ENCODE measurements at regions not wholly inside any gene's neighbourhood (a gene's known extent, or its start where the extent isn't known, plus 50 kb on each side); places are given as distances from the start of the nearest gene placed in this dataset.
A peak's percentile ranks its signal among the peaks of the same experiment; 100 is the strongest.
"Not testable (repeated sequence)": the region's sequence is repeated elsewhere in the genome, so short reads cannot be mapped to it uniquely, and the experiment has no call there.

DNA sequence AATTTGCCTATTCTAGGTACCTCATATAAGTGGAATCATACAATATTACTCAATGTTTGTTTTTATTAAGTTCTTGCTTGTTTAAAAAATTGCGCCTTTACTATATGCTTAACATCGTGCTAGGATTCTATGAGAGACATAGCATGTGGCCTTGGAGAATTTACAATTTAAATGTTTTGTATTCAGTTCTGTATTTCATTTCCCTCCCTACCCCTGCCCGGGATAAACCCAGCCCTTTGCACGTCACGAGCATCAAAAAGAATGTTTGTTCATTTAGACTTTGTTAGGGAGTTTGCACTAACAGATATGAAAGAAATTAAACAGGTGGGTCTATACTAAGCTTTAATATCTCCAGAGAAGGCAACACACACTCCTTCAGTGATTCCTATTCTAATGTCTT, 75.7 kb downstream of the C18orf54 start:
- DNase-seq (ENCODE audit: low spot score) = no peak

DNA sequence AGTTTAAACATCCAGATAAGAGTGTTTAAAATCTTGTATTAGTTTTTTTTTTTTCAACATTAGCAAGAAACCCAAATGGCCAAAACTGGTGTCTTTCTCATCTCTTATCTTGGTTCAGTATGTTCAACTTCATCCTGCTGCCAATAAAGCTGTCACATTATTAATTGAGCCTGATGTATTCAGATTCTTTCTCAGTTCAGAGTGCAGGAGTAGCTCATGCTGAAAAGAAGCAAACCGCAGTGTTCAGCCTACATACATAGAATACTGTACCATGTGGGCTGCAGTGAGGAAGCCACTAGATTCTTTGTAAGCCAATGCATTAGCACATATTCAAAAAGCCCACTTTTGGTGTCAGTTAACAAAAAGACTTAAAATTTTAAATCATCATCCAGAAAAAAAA, 76.2 kb downstream of the C18orf54 start:
- DNase-seq (ENCODE audit: low spot score) = no peak

DNA sequence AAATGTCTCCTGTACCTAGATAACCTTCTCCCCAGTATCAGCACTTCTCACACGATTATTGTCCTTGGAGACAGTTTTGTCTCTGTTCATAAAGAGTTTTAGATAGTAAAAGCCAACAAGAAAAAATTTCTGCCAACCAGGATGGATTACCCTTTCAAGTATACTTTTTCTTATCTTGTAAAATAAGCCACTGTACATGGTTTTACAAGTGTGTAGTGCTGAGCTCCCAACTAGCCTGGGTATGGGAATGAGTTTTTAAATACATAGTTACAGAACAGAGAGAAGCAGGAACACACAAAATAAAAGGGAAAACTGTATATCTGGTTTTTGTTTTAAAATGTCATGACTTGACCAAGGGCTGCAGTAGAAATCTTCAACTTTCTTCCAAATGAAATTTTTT, 76.7 kb downstream of the C18orf54 start:
- DNase-seq (ENCODE audit: low spot score) = no peak

DNA sequence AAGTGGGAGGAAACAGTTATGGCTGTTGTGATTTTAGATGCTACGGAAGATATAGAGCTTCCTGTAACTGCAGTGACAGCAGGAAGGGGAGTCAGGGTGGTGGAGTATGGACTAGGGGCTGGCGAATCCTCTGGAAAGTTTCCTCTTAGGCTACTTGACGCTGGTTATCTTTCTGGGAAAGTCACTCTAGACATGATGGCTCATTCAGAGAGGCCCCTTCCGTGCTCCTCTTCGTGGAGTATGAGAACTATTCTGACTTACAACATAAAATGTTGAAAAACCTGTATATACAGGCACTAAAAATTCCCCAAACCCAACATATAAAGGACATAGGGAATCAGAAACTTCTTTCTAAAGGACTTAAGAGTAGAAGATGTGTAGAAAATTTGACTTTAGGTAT, 78.8 kb downstream of the C18orf54 start:
- no peak for DNase-seq (ENCODE audit: low spot score)

DNA sequence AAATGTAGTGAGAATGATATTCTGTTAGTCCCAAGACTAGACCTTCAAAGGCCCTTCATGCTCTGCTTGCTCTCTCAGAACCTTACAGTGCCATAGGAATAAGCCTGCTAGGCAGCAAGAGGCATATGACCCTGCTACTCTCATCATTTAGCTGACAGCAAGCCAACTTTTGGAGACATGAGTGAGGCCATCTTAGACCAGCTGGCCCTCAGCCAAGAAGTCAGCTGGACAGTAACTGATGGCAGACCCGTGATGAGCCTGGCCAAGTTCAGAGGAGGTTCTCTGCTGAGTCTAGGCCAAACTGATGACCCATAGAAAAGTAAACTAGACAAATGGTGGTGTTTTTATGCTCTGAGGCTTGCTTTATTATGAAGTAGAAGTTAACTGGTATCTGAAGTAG, 82.6 kb downstream of the C18orf54 start:
- DNase-seq (ENCODE audit: low spot score) = no peak

DNA sequence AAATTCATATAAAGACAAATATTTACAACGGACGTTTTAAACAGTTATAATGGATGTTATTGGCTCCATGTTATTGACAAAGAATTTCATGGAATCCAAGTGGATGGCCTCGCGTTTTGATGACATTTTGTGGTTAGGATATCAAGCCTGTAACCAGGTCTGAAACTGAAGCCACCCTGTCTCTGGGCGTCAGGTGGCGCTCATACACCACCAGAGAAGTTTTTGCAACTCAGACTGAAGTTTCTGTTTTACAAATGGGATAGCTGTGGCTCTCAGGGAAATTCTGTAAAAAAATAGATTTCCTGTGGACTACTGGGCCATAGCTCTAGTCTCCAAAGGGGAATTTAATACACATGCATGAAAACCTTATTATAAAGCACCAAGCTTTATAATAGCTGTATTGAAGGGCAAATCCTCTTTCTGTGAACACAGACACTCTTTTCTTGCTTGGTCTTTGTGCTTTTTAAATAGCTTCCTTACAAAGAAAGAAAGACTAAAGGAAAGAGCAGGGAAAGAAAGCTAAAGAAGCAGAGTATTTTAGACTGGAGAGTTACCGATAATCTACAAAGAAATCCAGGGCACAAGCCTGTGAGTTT, 86.7 kb downstream of the C18orf54 start:
- peak; percentile 42 for DNase-seq (ENCODE audit: low spot score)

DNA sequence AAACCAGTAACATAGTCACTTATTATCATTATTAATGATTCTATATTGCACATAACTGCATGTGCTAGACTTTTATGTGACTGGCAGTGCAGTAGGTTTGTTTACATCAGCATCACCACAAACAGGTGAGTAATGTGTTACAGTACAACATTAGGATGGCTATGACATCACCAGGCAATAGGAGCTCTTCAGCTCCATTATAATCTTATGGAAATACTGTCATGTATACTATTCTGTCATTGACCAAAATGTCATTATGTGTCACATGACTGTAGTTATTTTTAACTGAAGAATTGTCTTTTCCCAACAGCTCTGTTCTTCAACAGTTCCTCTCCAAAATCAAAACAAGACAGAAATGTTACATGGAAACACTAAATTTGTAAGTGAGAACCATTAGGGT, 96.3 kb downstream of the C18orf54 start:
- DNase-seq (ENCODE audit: low spot score) = no peak

DNA sequence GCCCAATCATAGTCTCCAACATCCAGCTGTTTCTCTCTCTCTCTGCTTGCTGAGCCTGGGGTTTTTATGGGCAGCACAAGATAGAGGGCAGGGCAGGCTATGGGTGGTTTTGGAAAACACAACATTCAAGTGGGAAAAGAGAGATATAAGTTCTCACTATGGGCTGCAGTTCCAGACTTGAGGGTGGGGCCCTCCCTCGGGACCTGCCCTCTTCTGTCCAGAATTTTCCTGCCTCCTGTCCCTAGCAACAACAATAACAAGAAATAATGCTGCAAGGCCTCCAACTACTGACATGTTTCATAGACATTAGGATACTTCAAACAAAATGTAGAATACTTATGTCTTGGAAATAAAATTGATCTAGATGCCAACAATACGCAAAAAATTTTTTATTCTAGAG, 107.8 kb downstream of the C18orf54 start:
- no peak for DNase-seq (ENCODE audit: low spot score)

DNA sequence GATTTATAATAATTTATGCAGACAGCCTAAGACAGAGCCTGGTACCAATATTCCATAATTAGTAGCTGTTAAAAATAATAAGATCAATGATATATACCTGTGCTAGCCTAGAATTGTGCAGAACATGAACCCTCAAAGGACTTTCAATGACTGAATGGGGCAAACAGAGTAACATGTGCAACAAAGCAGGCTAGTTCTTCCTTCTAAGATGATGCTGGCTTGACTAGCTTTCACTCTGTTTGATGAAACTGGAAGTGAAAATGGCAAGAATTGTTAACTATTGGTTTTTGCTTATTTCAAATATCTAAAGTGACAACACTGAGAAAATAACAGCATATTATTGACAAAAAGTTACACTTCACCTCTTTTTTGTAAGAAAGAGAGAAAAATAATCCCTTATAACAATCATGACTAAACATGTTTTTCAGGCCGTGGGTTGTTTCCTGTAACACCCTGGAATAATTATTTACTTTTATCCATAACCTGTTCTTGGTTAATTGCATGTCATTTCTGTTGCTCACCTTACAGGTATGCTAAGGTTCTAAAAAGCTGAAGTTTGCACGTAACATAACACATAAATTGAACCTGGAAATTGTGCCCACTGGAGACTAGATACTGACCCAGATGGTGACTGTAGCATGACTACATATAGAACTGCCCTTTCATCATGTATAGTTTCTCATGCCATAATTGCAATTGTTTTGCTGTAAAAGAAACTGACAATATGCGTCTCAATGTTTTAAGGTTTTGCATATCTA, 108.7 kb downstream of the C18orf54 start:
- no peak for DNase-seq (ENCODE audit: low spot score)

DNA sequence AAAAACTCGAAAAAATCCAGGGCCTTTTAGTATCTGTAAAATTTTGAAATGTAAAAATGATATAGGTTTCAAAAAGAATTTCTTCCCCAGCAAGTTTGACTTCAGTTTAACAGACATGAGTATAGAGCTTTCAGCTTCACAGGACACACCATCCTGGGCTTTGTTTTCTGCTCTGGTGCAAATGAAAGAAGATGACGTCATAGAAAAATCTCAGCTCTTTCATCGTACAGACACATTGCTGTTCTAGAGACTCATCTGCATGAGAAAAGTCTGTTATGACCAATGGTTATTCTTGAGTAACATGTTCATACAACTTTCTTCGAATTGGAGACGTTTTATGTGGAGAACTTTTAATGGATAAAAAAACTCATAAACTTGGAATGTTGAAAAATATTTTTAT, 111.7 kb upstream of the DYNAP start:
- no peak for DNase-seq (ENCODE audit: low spot score)

DNA sequence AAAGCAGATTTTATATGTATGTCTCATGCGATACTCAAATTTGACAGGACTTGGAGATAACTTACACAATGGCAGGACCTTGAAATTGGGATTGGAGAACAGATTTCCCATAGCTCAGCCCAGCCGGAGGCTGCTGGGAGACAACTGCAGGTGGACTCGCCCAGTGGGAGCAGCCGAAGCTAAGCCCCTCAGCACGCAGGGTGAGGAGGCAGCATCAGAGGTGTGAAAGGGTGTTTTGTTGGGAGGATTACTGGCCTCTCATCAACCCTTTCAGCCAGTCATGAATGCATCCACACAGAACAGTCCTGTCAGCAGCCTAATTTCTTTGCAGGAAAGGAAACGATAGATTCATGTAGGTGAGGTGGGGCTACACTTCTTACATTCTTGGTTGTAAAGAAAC, 110.4 kb upstream of the DYNAP start:
- no peak for DNase-seq (ENCODE audit: low spot score)

DNA sequence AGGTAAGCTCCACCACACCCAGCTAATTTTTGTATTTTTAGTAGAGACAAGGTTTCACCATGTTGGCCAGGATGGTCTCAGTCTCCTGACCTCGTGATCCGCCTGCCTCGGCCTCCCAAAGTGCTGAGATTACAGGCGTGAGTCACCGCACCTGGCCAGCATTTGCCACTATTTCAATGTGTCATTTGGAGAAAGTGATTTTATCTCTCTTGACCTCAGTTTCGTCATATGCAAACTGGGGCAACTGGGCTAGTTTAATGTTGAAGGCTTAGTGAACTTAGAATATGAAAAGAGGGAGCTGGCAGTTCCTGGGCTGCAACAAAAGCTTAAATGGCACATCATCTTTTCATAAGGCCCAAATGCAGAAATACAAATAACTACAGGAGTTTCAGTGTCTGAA, 88.6 kb upstream of the DYNAP start:
- DNase-seq (ENCODE audit: low spot score) = not testable (repeated sequence)

DNA sequence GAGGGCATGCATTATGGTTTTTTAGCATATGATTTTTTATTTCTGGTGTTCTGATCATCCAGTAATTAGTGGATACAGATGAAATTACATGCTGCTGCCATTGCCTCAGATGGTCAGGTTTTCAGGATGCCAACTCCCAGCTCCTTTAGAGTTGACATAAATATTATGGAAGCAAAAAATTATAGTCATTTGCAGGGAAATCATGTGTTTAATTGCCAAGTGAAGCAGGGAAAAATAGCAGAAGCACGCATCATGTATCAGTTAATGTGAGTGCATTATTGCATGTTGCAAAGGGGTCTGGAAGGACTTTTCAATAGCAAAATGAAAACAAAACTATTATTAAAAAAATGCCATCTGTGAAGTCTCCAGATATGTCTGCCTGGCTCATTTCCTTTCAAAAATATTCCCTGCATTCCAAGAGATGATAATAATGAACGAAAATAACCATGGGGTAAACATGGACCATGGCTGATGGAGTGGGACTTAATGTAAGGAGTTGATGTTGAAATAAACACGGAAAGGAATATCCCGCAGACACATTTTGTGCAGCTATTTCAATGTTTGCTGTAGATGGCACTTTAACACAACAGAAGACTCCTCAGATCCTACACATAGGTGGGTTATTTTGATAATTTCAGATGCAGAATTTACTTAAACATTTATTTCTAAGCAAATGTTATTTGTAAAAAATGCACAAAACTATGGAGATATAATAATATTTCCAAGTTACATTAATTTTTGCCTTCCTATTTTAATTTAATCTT, 87.7 kb upstream of the DYNAP start:
- DNase-seq (ENCODE audit: low spot score) = no peak

DNA sequence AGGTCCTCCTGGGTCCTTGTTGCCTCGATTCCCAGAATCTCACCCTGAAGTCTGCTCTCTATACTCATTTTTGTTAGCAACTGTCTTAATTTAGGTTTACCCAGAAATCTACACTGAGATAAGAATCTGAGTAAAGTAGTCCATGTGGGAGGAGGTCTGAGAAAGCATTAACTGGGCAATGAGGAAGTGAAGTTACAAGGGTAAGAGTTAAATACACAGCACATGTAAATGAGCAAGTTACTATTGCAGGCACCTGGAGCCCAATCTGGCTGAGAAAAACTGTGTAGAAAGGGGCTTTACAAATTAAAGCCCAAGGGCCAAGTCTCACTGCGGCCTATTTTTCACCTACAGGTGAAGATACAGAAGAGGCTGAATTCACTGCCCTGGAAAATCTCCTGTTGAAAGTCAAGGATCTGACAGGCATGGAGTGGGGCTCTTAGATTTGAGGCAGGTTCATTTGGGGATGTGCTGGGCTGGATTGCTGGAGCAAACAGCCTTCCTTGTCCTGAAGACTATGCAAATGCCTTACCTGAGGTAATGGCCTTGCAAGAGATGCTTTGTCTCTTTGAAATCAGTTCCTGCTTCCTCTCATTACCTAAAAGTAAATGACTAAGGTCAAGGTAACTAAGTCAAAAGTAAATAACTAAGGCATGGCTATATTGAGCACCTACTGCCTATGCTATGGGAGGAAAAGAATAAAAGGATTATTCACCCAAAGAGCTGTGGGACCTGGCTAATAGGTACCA, 84.4 kb upstream of the DYNAP start:
- DNase-seq (ENCODE audit: low spot score) = no peak

DNA sequence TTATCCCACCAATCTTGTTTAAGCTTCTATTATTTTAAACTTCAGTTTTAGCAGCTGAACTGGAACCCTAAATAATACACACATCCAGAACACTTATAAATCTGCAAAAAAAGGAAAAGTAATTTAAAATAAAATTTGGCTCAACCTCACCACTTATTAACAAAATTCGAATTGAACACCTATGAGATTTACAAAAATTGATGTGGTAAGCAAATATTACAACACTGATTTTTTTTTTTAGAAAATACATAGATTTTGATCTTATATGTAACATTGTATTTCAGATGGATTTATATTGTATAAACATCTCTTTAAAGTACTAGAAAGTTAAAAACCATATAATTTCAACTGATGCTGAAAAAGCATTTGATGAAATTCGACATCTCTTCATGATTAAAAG, 81.3 kb upstream of the DYNAP start:
- DNase-seq (ENCODE audit: low spot score) = no peak

DNA sequence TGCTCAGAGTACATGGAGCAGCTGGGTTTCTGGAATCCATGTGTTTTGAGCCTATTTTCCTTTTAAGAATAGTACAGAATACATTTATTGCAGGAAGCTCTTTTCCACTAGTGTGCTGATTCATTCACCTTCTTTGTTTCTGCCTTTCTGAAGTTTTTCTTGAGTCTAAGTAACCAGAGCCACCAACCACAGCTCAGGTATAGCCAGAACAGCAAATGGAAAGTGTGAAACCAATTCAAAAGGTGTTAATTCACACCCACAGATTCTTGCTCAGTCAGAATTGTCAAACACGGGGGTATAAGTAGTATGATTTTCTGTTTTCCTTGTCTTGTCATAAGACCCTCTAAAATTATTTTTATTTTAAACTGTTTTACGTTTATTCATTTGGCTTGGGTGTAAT, 75.9 kb upstream of the DYNAP start:
- no peak for DNase-seq (ENCODE audit: low spot score)

DNA sequence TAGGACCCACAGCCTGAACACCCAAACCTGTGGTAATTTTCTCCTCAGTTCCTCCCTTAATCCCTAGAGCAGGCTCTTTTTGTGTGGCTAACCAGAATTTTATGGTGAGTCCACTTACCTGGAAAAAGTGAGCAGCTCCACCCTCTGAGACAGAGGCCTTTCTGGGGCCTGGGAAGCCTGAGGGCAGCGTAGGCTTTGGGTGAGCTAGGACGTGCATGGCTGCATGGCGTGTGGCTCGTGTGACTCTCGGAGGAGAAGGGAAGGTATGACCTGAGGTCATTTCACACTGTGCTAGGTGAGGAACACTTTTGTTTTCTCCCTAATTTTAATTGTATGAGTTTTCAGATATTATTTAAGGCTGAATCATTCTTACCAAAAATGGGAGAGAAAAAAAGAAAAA, 73.5 kb upstream of the DYNAP start:
- no peak for DNase-seq (ENCODE audit: low spot score)

DNA sequence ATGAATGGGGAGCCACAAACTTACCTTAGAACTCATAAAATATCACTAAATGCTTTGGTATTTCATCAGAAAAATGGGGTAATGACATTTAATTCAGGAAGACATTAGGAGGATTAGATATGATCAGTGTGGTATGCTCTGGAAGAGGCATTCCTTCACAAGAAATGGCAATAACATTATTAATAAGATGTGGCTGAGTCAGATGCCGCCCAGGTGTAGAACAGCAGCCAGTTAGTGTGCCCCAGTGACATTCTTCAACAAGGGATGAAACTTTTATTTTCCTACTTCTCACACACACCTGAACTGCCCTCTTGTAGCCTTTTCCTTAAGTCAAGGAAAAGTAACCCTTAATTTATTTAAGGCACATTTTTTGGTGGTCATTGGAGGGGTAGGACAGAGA, 69.2 kb upstream of the DYNAP start:
- no peak for DNase-seq (ENCODE audit: low spot score)

DNA sequence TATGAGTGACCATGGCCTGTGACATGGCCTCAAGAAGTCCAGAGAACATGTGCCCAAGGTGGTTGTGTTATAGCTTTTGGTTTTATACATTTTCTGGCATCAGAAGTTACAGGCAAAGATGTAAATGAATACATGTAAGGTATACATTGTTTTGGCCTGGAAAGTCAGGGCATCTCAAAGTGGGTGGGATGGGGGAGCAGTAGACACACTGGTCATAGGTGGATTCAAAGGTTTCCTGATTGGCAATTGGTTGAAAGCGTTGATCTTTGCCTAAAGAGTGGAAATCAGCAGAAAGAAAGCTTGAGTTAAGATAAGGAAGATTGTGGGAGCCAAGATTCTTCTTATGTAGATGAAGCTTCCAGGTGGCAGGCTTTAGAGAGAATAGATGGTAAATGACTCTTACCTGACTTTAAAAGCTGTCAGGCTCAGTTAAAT, 62.1 kb upstream of the DYNAP start:
- no peak for DNase-seq (ENCODE audit: low spot score)

DNA sequence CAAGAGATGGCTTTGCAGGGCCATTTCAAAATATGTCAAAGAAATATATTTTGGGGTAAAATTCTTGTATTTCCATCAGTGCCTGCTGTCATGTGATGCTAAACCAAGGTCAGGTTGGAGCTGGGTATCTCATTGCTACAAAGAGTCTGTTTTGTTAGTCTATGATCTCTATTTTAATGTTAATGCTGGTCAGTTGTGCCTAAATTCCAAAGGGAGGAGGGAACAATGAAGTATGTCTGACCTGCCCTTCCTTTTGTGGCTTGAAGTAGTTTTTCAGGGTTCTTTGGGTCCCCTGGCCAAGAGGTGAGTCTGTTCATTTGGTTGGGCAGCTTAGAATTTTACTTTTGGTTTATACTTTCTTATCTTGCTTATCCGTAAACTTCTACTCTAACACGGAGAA, 61.6 kb upstream of the DYNAP start:
- DNase-seq (ENCODE audit: low spot score) = no peak

DNA sequence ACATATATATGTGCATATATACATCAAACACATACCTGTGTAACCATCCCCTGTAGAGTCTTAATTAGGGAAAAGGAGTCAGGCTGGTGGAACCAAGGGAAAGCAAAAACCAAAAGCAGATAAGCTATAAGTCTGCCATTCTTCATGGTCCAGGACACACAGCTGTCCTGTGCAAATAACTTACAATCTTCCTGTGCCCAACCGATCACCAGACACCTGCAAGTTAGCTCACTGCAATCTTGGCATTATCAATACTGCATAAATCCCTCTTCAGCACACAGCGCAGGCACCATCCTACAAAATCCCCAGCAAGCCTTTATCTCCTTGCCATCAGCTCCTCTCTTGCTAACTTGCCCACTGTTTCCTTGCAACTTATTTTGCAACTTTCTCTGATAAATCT, 60.8 kb upstream of the DYNAP start:
- DNase-seq (ENCODE audit: low spot score) = no peak

DNA sequence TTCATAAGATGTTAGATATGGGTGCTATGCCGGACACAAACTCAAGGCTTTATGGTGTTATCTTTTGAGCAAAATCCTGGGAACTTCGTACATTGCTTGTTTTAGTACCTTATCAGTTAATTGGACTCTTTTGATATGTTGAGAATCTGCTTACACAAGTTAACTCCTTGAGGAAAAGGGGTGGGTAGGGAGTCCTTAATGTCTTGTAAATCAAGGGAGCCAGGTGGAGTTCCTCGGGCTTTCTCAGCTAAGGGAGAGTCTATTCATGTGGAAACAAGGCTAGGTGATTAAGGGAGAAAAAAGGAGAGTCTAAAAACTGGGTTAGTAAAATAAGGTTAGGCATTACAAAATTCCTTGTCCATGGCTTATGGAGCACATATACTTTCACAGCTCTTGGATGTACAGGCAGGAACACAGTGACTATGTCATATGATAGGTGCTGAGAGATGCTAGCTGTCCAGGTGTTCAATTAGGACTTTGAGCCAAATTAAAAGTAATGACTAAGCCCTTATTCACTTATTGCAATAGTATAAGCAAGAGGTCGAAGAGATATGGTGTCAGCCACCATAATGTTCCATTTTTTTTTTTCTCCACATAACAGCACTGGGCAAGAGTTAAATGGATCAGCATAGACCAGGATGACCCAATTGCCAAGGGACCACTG, 59.5 kb upstream of the DYNAP start:
- DNase-seq (ENCODE audit: low spot score) = no peak
